22Rv1 (cell line): ENCODE measurements at regions not wholly inside any gene's neighbourhood (a gene's known extent, or its start where the extent isn't known, plus 50 kb on each side); places are given as distances from the start of the nearest gene placed in this dataset.

Experiments used
- ZFX ChIP-seq: fragments of 450-650 bp; IDR thresholded peaks from 2 replicates; pipeline ENCODE4 v1.6.1; 2017; ENCODE audit warnings: antibody characterized with exemption, borderline replicate concordance
- TF ChIP-seq, protein P1 (sequence below): fragments of 450-650 bp; IDR thresholded peaks from 2 replicates; pipeline ENCODE4 v1.5.1; 2017; ENCODE audit warnings: mild to moderate bottlenecking

DNA sequence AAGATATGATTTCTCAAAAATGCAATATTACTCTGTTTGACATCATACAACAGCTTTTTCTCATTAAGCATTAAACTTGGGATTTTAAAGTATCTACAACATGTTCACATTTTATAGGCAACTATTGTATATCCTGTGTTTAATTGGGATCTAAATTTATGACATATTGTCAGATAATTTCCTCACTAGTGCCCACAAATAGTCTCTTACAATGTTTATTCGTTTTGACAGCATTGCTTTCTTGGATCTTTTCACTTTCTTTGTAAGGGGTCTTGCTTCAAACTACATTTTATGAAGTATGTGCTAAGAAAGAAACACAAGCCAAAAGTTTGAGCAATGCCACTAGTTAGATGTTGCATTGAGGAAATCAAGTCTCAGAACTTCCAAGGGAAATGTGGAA lies 285.1 kb downstream of the TMEM167A start:
- TF ChIP-seq, protein P1, sequence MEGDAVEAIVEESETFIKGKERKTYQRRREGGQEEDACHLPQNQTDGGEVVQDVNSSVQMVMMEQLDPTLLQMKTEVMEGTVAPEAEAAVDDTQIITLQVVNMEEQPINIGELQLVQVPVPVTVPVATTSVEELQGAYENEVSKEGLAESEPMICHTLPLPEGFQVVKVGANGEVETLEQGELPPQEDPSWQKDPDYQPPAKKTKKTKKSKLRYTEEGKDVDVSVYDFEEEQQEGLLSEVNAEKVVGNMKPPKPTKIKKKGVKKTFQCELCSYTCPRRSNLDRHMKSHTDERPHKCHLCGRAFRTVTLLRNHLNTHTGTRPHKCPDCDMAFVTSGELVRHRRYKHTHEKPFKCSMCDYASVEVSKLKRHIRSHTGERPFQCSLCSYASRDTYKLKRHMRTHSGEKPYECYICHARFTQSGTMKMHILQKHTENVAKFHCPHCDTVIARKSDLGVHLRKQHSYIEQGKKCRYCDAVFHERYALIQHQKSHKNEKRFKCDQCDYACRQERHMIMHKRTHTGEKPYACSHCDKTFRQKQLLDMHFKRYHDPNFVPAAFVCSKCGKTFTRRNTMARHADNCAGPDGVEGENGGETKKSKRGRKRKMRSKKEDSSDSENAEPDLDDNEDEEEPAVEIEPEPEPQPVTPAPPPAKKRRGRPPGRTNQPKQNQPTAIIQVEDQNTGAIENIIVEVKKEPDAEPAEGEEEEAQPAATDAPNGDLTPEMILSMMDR = no peak
- no peak for TF ChIP-seq ZFX
